HL-60 (cell line): ENCODE measurements at regions not wholly inside any gene's neighbourhood (a gene's known extent, or its start where the extent isn't known, plus 50 kb on each side); places are given as distances from the start of the nearest gene placed in this dataset.

Experiments
- CTCF ChIP-seq: IDR thresholded peaks from one replicate; pipeline ENCODE4 v1.5.1; 2011; ENCODE audit warnings: low read length, control low read depth, inconsistent platforms; ENCODE audit not compliant: insufficient read depth
- GABPA ChIP-seq: IDR thresholded peaks from 2 replicates; pipeline ENCODE4 v1.6.1; 2012; ENCODE audit warnings: low read depth
- POLR2AphosphoS5 ChIP-seq: IDR thresholded peaks from 2 replicates; pipeline ENCODE4 v1.6.1; 2012; ENCODE audit warnings: low read depth
- REST ChIP-seq: IDR thresholded peaks from 2 replicates; pipeline ENCODE4 v1.6.1; 2012; ENCODE audit warnings: low read depth; ENCODE audit not compliant: insufficient replicate concordance

GRCh38 chr5:130550562-130550928 lies 614.5 kb downstream of the HINT1 start:
- no peak for TF ChIP-seq CTCF
- no peak for TF ChIP-seq POLR2AphosphoS5
- no peak for TF ChIP-seq REST
- TF ChIP-seq GABPA: no peak
